Ishikawa (cell line): ENCODE measurements at regions not wholly inside any gene's neighbourhood (a gene's known extent, or its start where the extent isn't known, plus 50 kb on each side); places are given as distances from the start of the nearest gene placed in this dataset.

Experiments used
- CEBPB ChIP-seq: IDR thresholded peaks from 2 replicates; pipeline ENCODE4 v1.6.1; 2012
- CREB1 ChIP-seq: IDR thresholded peaks from 2 replicates; pipeline ENCODE4 v1.6.1; 2012; ENCODE audit warnings: low read depth
- EGR1 ChIP-seq: IDR thresholded peaks from 2 replicates; pipeline ENCODE4 v1.6.1; 2012
- EP300 ChIP-seq: IDR thresholded peaks from 2 replicates; pipeline ENCODE4 v1.6.1; 2012; ENCODE audit warnings: borderline replicate concordance
- FOXM1 ChIP-seq: IDR thresholded peaks from 2 replicates; pipeline ENCODE4 v1.6.1; 2012; ENCODE audit warnings: low read depth, borderline replicate concordance
- MAX ChIP-seq: IDR thresholded peaks from 2 replicates; pipeline ENCODE4 v1.6.1; 2012
- NFIC ChIP-seq: IDR thresholded peaks from 2 replicates; pipeline ENCODE4 v1.6.1; 2012
- RAD21 ChIP-seq: IDR thresholded peaks from 2 replicates; pipeline ENCODE4 v1.6.1; 2012; ENCODE audit warnings: low read depth
- TAF1 ChIP-seq: IDR thresholded peaks from 2 replicates; pipeline ENCODE4 v1.6.1; 2012; ENCODE audit warnings: low read depth, mild to moderate bottlenecking
- TCF12 ChIP-seq: IDR thresholded peaks from 2 replicates; pipeline ENCODE4 v1.6.1; 2012; ENCODE audit warnings: low read depth
- TEAD4 ChIP-seq: IDR thresholded peaks from 2 replicates; pipeline ENCODE4 v1.6.1; 2012
- YY1 ChIP-seq: IDR thresholded peaks from 2 replicates; pipeline ENCODE4 v1.6.1; 2012; ENCODE audit warnings: low read depth
- ZBTB7A ChIP-seq: IDR thresholded peaks from 2 replicates; pipeline ENCODE4 v1.6.1; 2012; ENCODE audit warnings: low read depth
- TF ChIP-seq, protein P1 (sequence below): IDR thresholded peaks from 2 replicates; pipeline ENCODE4 v1.6.1; 2012; ENCODE audit warnings: low read depth, mild to moderate bottlenecking

GRCh38 chr6:156502969-156503504 is 274.1 kb upstream of the ARID1B start:
- TF ChIP-seq MAX (no peak), RAD21 (no peak), CEBPB (no peak), CREB1 (no peak), TEAD4 (no peak), EP300 (no peak), TCF12 (no peak), EGR1 (no peak), TAF1 (no peak), NFIC (no peak), FOXM1 (no peak), YY1 (no peak), ZBTB7A (no peak)
- TF ChIP-seq, protein P1, sequence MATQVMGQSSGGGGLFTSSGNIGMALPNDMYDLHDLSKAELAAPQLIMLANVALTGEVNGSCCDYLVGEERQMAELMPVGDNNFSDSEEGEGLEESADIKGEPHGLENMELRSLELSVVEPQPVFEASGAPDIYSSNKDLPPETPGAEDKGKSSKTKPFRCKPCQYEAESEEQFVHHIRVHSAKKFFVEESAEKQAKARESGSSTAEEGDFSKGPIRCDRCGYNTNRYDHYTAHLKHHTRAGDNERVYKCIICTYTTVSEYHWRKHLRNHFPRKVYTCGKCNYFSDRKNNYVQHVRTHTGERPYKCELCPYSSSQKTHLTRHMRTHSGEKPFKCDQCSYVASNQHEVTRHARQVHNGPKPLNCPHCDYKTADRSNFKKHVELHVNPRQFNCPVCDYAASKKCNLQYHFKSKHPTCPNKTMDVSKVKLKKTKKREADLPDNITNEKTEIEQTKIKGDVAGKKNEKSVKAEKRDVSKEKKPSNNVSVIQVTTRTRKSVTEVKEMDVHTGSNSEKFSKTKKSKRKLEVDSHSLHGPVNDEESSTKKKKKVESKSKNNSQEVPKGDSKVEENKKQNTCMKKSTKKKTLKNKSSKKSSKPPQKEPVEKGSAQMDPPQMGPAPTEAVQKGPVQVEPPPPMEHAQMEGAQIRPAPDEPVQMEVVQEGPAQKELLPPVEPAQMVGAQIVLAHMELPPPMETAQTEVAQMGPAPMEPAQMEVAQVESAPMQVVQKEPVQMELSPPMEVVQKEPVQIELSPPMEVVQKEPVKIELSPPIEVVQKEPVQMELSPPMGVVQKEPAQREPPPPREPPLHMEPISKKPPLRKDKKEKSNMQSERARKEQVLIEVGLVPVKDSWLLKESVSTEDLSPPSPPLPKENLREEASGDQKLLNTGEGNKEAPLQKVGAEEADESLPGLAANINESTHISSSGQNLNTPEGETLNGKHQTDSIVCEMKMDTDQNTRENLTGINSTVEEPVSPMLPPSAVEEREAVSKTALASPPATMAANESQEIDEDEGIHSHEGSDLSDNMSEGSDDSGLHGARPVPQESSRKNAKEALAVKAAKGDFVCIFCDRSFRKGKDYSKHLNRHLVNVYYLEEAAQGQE, result no peak
